Caco-2 (cell line): ENCODE measurements at regions not wholly inside any gene's neighbourhood (a gene's known extent, or its start where the extent isn't known, plus 50 kb on each side); places are given as distances from the start of the nearest gene placed in this dataset.

Experiments
- BruUV-seq: library from RNA; stranded (reverse); fragments of 400-500 nt; replicated peaks from 2 replicates; lab custom pipeline; 2021; lab: Mats Ljungman, UMichigan
- CTCF ChIA-PET: fragments of 300-600 bp; sonication (Branson Sonifier 250); formaldehyde crosslinking; loops from one replicate; lab custom pipeline; 2022; ENCODE audit warnings: antibody characterized with exemption; lab: Charles Lee
- POLR2A ChIA-PET: fragments of 300-600 bp; sonication (Branson Sonifier 250); formaldehyde crosslinking; loops from one replicate; lab custom pipeline; 2022; ENCODE audit warnings: antibody characterized with exemption; lab: Charles Lee
- DNase-seq, 2 experiments: peaks; one replicate each; pipeline versions ENCODE4 v3.0.0 to v3.0.0-alpha.2; 2020 to 2022
- H3K27me3 ChIP-seq: replicated peaks from 2 replicates; pipeline ENCODE4 v1.6.0; 2011; ENCODE audit warnings: low read length; ENCODE audit not compliant: control insufficient read depth, insufficient read depth
- H3K36me3 ChIP-seq: 2 replicates; pipeline ENCODE4 v1.5.1; 2011; ENCODE audit warnings: low read length; ENCODE audit not compliant: control insufficient read depth, insufficient read depth
- H3K4me1 ChIP-seq: fragments of 250-450 bp; sonication (Bioruptor Pico); 2 replicates; pipeline ENCODE4 v1.5.1; 2020; ENCODE audit warnings: mild to moderate bottlenecking
- H3K4me3 ChIP-seq: 2 replicates; pipeline ENCODE4 v1.5.1; 2011; ENCODE audit warnings: low read depth, mild to moderate bottlenecking, control low read depth, low read length
- H3K9me3 ChIP-seq: fragments of 250-450 bp; sonication (Bioruptor Pico); 2 replicates; pipeline ENCODE4 v1.5.1; 2020; ENCODE audit warnings: mild to moderate bottlenecking, moderate library complexity
- H3K27ac Mint-ChIP-seq: one replicate; pipeline ENCODE4 v1.8.0; 2022; ENCODE audit warnings: mixed read lengths; ENCODE audit not compliant: unreplicated experiment
- H3K27me3 Mint-ChIP-seq: one replicate; pipeline ENCODE4 v1.8.0; 2022; ENCODE audit warnings: mixed read lengths; ENCODE audit not compliant: insufficient read depth, unreplicated experiment
- H3K36me3 Mint-ChIP-seq: one replicate; pipeline ENCODE4 v1.8.0; 2022; ENCODE audit warnings: mild to moderate bottlenecking, mixed read lengths; ENCODE audit not compliant: insufficient read depth, unreplicated experiment
- H3K4me1 Mint-ChIP-seq: one replicate; pipeline ENCODE4 v1.8.0; 2022; ENCODE audit warnings: low read depth, mixed read lengths; ENCODE audit not compliant: unreplicated experiment
- H3K4me3 Mint-ChIP-seq: one replicate; pipeline ENCODE4 v1.8.0; 2022; ENCODE audit warnings: mild to moderate bottlenecking, moderate library complexity, mixed read lengths; ENCODE audit not compliant: unreplicated experiment
- H3K9me3 Mint-ChIP-seq: one replicate; pipeline ENCODE4 v1.8.0; 2022; ENCODE audit warnings: mixed read lengths; ENCODE audit not compliant: unreplicated experiment
- intact Hi-C: fragments of 100-400 bp; cut with micrococcal nuclease; formaldehyde crosslinking; loops from one replicate; pipeline ENCODE4 v1.10.0; 2022; ENCODE audit not compliant: unreplicated experiment
- TF ChIP-seq, protein P1 (sequence below), 2 experiments: fragments of 200-600 bp in 1 of 2; IDR thresholded peaks; 1 replicate in 1 of 2; 2 replicates in 1 of 2; pipeline versions ENCODE4 v1.5.1 to v1.8.0; 2011 to 2022; ENCODE audit warnings: antibody characterized with exemption in 1 of 2, control low read depth in 1 of 2, inconsistent platforms in 1 of 2, low read depth in 1 of 2, low read length in 1 of 2, mild to moderate bottlenecking in 1 of 2, moderate library complexity in 1 of 2; ENCODE audit not compliant: insufficient read depth in 1 of 2, severe bottlenecking in 1 of 2, unreplicated experiment in 1 of 2

DNA sequence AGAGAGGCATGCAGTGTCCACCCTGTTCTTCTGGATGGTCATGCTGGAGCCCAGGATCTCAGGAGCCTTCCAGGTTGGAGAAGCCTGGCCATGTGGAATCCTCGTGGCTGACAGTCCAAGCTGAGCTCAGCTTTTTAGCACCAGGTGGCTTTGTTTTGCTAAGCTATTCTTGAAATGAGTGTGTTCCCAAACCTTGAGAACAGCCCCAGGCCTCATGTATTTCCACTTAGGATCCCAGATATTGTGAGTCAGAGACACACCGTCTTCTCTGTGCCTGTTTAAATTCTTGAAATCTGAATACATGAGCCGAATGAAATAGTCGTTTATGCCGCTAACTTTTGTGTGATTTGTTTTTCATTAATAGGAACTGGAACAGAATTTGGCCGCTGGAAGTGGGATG lies 61.2 kb downstream of the IRX2 start:
- Mint-ChIP-seq H3K4me1 (no peaks in the 10 kb centered on the region), H3K4me3 (no peak overlapping the region), H3K9me3 (peaks cover 29% of the 10 kb centered on the region), H3K36me3 (no peaks in the 10 kb centered on the region), H3K27me3 (peaks cover 3% of the 10 kb centered on the region), H3K27ac (no peak overlapping the region)
- no TSS peak for BruUV-seq
- Histone ChIP-seq H3K9me3 (no peaks in the 10 kb centered on the region), H3K4me3 (no peak overlapping the region), H3K27me3 (no peaks in the 10 kb centered on the region; the same call in 1 of the 2 replicates), H3K36me3 (no peaks in the 10 kb centered on the region), H3K4me1 (no peaks in the 10 kb centered on the region)
- ChIA-PET POLR2A (no interaction called here), CTCF (no interaction called here)
- intact Hi-C loops = no loop called here
- TF ChIP-seq, protein P1, sequence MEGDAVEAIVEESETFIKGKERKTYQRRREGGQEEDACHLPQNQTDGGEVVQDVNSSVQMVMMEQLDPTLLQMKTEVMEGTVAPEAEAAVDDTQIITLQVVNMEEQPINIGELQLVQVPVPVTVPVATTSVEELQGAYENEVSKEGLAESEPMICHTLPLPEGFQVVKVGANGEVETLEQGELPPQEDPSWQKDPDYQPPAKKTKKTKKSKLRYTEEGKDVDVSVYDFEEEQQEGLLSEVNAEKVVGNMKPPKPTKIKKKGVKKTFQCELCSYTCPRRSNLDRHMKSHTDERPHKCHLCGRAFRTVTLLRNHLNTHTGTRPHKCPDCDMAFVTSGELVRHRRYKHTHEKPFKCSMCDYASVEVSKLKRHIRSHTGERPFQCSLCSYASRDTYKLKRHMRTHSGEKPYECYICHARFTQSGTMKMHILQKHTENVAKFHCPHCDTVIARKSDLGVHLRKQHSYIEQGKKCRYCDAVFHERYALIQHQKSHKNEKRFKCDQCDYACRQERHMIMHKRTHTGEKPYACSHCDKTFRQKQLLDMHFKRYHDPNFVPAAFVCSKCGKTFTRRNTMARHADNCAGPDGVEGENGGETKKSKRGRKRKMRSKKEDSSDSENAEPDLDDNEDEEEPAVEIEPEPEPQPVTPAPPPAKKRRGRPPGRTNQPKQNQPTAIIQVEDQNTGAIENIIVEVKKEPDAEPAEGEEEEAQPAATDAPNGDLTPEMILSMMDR (IDR thresholded peaks at IDR 0.05; ENCODE audit: insufficient read depth in 1 of 2, low read depth in 1 of 2, low read length in 1 of 2, severe bottlenecking in 1 of 2, unreplicated experiment in 1 of 2) = no peak
- DNase-seq = no peak

DNA sequence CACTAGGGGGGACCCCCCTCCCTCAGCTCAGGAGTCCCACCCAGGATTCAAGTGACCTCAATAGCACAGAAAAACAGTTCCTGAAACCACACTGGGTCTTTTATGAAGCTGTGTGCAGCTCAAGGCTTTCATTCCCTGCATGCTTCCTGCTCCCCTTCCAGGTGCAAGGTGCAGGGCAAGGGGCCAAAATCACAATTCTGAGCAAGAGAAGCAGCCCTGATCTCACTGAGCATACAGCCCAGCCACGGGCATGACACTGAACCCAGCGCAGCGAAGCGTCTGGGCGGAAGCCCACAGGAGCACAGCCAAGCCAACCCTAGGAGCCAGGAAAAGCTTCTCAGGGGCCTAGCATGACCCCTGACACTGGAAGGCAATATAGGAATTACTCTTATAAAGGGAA lies 62.9 kb downstream of the IRX2 start:
- DNase-seq = no peak
- H3K4me3 Mint-ChIP-seq = no peak overlapping the region

DNA sequence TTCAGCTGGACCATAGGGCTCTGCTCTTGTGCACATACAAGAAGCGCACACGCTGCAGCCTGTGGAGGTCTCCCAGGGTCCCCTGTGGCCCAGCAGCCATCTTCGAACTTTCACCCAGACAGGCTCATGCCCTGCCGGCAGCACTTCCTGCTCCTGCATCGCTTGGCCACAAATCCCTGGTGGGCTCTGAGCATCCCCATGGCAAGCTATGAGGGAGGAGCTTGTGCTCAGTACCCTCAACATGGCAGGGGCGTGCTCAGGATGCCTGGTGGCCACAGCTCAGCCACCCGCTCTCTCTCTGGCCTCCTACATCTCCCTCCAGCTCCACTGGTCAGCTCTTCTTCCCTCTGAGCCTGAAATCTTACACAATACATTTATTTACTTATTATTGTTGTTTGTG lies 63.7 kb downstream of the IRX2 start:
- no TSS peak for BruUV-seq
- Histone ChIP-seq H3K27me3 (no peaks in the 10 kb centered on the region; the same call in 1 of the 2 replicates), H3K36me3 (no peaks in the 10 kb centered on the region), H3K4me1 (no peaks in the 10 kb centered on the region), H3K9me3 (no peaks in the 10 kb centered on the region), H3K4me3 (no peak overlapping the region)
- Mint-ChIP-seq H3K4me3 (no peak overlapping the region), H3K36me3 (no peaks in the 10 kb centered on the region), H3K27me3 (peaks cover 13% of the 10 kb centered on the region), H3K9me3 (peaks cover 10% of the 10 kb centered on the region), H3K27ac (no peak overlapping the region), H3K4me1 (no peaks in the 10 kb centered on the region)
- intact Hi-C loops = no loop called here
- POLR2A ChIA-PET = no interaction called here
- DNase-seq = no peak
- TF ChIP-seq, protein P1 (IDR thresholded peaks at IDR 0.05; ENCODE audit: insufficient read depth in 1 of 2, low read depth in 1 of 2, low read length in 1 of 2, severe bottlenecking in 1 of 2, unreplicated experiment in 1 of 2) = no peak
- CTCF ChIA-PET = no interaction called here

More for the DNA sequence above, 62.9 kb downstream of the IRX2 start:
- no TSS peak for BruUV-seq
- Histone ChIP-seq H3K27me3 (no peaks in the 10 kb centered on the region; the same call in 1 of the 2 replicates), H3K9me3 (no peaks in the 10 kb centered on the region), H3K4me1 (no peaks in the 10 kb centered on the region), H3K36me3 (no peaks in the 10 kb centered on the region), H3K4me3 (no peak overlapping the region)
- Mint-ChIP-seq H3K27me3 (peaks cover 7% of the 10 kb centered on the region), H3K36me3 (no peaks in the 10 kb centered on the region), H3K4me1 (no peaks in the 10 kb centered on the region), H3K27ac (no peak overlapping the region), H3K9me3 (peaks cover 12% of the 10 kb centered on the region)
- TF ChIP-seq, protein P1 (IDR thresholded peaks at IDR 0.05; ENCODE audit: insufficient read depth in 1 of 2, low read depth in 1 of 2, low read length in 1 of 2, severe bottlenecking in 1 of 2, unreplicated experiment in 1 of 2) = no peak
- intact Hi-C loops = no loop called here
- ChIA-PET POLR2A (no interaction called here), CTCF (no interaction called here)
